BJ (cell line): ENCODE measurements at regions not wholly inside any gene's neighbourhood (a gene's known extent, or its start where the extent isn't known, plus 50 kb on each side); places are given as distances from the start of the nearest gene placed in this dataset.

ENCODE experiments used
- CTCF ChIA-PET: fragments of 350-600 bp; formaldehyde crosslinking; extraction: SDS; loops from one replicate; lab custom pipeline; 2021; ENCODE audit warnings: antibody characterized with exemption, inconsistent platforms; lab: Yijun Ruan, JAX
- POLR2A ChIA-PET: fragments of 300-600 bp; sonication (Branson Sonifier 250); formaldehyde crosslinking; extraction: SDS; loops from one replicate; lab custom pipeline; 2021; ENCODE audit warnings: antibody characterized with exemption; lab: Charles Lee
- DNase-seq: peaks from one replicate; pipeline ENCODE4 v3.0.0-alpha.2; 2011; ENCODE audit warnings: low read depth
- H3K27me3 ChIP-seq: 2 replicates; pipeline ENCODE4 v1.6.0; 2011; ENCODE audit warnings: low read length; ENCODE audit not compliant: control insufficient read depth, insufficient read depth
- H3K36me3 ChIP-seq: 2 replicates; pipeline ENCODE4 v1.5.1; 2011; ENCODE audit warnings: low read length; ENCODE audit not compliant: control insufficient read depth, insufficient read depth
- H3K4me3 ChIP-seq: 2 replicates; pipeline ENCODE4 v1.5.1; 2011; ENCODE audit warnings: low read depth, mild to moderate bottlenecking, control low read depth, low read length
- TF ChIP-seq, protein P1 (sequence below): IDR thresholded peaks from 2 replicates; pipeline ENCODE4 v1.5.1; 2011; ENCODE audit warnings: low read depth, mild to moderate bottlenecking, control low read depth, inconsistent platforms, low read length, moderate library complexity; ENCODE audit not compliant: insufficient read depth

DNA sequence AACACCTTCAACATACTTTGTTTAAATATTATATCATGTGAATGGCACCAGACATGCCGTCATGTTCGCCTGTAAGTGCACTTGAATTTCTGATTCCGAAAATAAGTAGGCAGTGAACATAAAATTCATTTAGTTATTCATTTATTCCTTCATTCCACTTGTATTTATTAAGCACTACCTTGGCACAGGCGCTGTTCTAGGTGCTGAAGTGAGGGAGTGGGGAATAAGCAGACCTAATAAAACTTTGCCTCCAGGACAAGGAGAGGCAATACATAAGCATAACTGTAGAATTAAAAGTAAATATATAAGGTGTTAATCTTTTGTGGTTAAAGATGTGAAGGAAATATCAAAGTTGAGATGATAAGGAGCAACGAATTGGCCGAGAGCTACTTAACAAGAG lies 297.4 kb downstream of the TENT4A start:
- Histone ChIP-seq H3K4me3 (no peak overlapping the region), H3K27me3 (no peaks in the 10 kb centered on the region), H3K36me3 (no peaks in the 10 kb centered on the region)
- POLR2A ChIA-PET = no interaction called here
- TF ChIP-seq, protein P1, sequence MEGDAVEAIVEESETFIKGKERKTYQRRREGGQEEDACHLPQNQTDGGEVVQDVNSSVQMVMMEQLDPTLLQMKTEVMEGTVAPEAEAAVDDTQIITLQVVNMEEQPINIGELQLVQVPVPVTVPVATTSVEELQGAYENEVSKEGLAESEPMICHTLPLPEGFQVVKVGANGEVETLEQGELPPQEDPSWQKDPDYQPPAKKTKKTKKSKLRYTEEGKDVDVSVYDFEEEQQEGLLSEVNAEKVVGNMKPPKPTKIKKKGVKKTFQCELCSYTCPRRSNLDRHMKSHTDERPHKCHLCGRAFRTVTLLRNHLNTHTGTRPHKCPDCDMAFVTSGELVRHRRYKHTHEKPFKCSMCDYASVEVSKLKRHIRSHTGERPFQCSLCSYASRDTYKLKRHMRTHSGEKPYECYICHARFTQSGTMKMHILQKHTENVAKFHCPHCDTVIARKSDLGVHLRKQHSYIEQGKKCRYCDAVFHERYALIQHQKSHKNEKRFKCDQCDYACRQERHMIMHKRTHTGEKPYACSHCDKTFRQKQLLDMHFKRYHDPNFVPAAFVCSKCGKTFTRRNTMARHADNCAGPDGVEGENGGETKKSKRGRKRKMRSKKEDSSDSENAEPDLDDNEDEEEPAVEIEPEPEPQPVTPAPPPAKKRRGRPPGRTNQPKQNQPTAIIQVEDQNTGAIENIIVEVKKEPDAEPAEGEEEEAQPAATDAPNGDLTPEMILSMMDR = no peak
- CTCF ChIA-PET = no interaction called here
- no peak for DNase-seq

DNA sequence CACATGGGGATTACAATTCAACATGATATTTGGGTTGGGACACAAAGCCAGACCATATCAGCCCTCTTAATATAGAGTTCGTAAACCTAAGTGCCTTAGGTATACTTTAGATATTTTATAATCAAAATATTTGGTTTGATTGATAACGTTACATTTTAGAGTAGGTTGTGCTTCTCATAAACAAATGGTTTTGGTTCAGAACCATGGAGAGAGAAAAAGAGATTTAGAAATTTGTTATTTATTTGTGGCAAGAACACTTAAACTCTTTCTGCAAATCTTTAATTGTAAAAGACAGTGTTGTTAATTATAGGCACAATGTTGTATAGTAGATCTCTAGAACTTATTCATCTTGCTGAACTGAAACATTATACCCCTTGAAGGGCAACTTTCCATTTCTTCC lies 298.8 kb downstream of the TENT4A start:
- Histone ChIP-seq H3K36me3 (no peaks in the 10 kb centered on the region), H3K4me3 (no peak overlapping the region), H3K27me3 (no peaks in the 10 kb centered on the region)
- no peak for DNase-seq
- POLR2A ChIA-PET = no interaction called here
- CTCF ChIA-PET = no interaction called here
- TF ChIP-seq, protein P1 = no peak

DNA sequence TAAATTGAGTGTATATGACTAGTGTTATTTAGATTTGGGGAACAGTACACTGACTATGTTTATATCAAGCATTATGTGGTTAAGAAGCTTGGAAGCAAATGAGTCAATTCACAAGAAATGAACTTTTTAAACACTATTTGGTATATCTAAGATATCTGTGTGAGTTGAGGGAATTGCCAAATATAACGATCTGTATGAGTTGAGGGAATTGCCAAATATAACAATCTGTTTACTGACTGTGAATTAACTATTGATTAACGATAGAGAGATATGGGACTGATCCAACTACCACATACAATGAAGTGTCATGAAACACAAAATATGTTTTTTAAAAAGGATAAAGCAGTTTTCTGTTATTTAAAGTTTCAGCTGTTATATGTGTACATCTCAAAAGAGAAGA lies 301.4 kb downstream of the TENT4A start:
- no peaks in the 10 kb centered on the region for H3K36me3 ChIP-seq
- POLR2A ChIA-PET = no interaction called here
- no peaks in the 10 kb centered on the region for H3K27me3 ChIP-seq
- CTCF ChIA-PET = no interaction called here
- DNase-seq = no peak
- no peak overlapping the region for H3K4me3 ChIP-seq
- TF ChIP-seq, protein P1 = no peak

DNA sequence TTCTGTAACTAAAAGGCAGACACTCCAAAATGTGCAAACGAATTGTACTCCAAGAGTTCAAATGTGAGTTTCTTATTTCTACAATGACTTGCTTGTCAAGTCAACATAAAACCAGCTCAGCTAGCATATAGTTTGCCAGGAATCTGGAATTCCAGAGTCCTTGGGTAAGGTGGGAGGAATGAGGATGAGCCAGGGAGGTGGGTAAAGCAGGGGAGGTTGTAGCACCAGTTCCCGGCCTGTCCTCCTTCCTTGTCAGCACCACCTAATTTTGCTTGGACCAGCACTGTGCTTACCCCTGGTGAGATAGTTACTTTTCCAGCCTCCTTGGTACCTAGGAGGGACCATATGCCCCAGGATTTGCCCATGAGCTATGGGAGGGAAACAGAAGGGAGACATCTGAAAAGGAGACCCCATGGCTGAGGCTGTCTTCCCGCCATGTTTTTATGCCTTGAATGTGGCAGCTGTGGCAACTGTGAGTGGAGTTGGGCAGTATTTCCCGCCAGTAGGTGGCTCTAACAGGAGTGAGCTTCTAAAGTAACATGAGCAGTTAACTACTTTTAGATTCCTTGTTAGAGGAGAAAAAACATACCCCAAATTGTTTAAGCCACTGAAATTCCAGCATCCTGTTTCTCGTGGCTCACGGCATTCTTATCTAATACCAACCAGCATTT lies 302.5 kb downstream of the TENT4A start:
- H3K27me3 ChIP-seq = no peaks in the 10 kb centered on the region
- no peaks in the 10 kb centered on the region for H3K36me3 ChIP-seq
- DNase-seq = no peak
- no peak overlapping the region for H3K4me3 ChIP-seq
- POLR2A ChIA-PET = no interaction called here
- TF ChIP-seq, protein P1 = no peak
- CTCF ChIA-PET = no interaction called here

DNA sequence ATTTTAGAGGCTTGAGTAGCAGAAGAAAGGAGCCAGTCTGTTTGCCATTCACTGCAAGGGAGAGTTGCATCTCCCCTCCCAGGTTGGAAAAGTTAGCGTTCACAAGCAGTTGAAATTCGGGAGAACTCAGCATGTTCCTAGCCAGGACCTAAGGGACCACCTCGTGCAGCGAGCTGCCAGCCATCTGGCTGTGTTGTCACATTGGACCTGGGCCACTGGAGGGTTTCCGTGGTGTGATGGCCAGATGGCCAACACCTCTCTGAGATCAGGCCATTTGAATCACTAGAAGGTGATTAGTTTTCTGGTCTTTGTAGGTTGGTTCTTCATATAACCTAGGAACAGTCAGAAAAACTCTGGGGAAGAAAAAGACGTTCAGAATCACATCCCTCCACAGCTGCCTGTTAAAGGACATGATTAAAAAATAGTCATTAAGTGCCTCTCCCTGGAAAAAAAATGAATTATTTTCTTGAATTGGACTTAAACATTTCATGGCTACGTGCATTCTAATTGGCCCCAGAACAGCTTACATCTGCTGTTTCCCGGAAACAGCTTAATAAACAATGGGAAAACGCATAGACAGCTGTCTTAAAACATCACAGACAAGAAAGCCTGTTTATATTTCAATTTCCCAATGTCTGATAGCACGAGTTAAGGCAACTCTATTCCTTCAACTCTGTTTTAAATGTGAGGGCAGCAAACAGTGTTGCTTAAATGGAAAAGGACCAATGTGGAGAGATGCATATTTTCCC lies 303.9 kb downstream of the TENT4A start:
- Histone ChIP-seq H3K36me3 (no peaks in the 10 kb centered on the region), H3K4me3 (no peak overlapping the region), H3K27me3 (no peaks in the 10 kb centered on the region)
- ChIA-PET CTCF (no interaction called here), POLR2A (no interaction called here)
- TF ChIP-seq, protein P1 = no peak
- DNase-seq = no peak
